ENCODE measurements at regions not wholly inside any gene's neighbourhood (a gene's known extent, or its start where the extent isn't known, plus 50 kb on each side); places are given as distances from the start of the nearest gene placed in this dataset.

- WGBS, 2 donors = 40 to 59% methylated on average over 6 of the region's 6 CpGs
- peak; percentile 38 for DNase-seq
- H3K4me1 ChIP-seq = peaks cover 19% of the 10 kb centered on the region
- H3K36me3 ChIP-seq (ENCODE audit: low read depth, missing control alignments) = no peaks in the 10 kb centered on the region
- no peak overlapping the region for H3K4me3 ChIP-seq
- H3K27ac ChIP-seq = peak overlapping the region in 1 of 2 donors; percentile 52
- no peaks in the 10 kb centered on the region for H3K27me3 ChIP-seq
- TF ChIP-seq CTCF (IDR thresholded peaks at IDR 0.05) (no peak), POLR2A (IDR thresholded peaks at IDR 0.05) (no peak)
- intact Hi-C loops (cut with DNase I; ENCODE audit: low total_unique reads) = no loop called here
- H3K9me3 ChIP-seq = no peaks in the 10 kb centered on the region
Observed at GRCh38 chr3:113151461-113152031, 59.8 kb upstream of the BOC start.

- intact Hi-C loops (cut with DNase I; ENCODE audit: low total_unique reads) = no loop called here
- peaks cover 18% of the 10 kb centered on the region for H3K4me1 ChIP-seq
Observed at GRCh38 chr3:113152849-113153248, 58.5 kb upstream of the BOC start.

GRCh38 chr3:113153499-113154107, 57.8 kb upstream of the BOC start:
- WGBS, 2 donors = 89 to 95% methylated on average over 3 of the region's 3 CpGs
- Histone ChIP-seq H3K4me1 (peaks cover 11% of the 10 kb centered on the region), H3K27ac (no peak overlapping the region)

More at GRCh38 chr3:113152849-113153248, 58.5 kb upstream of the BOC start:
- Histone ChIP-seq H3K4me3 (no peak overlapping the region), H3K36me3 (ENCODE audit: low read depth, missing control alignments) (no peaks in the 10 kb centered on the region), H3K27ac (no peak overlapping the region), H3K9me3 (no peaks in the 10 kb centered on the region), H3K27me3 (no peaks in the 10 kb centered on the region)
- DNase-seq = no peak
- no peak for TF ChIP-seq POLR2A (IDR thresholded peaks at IDR 0.05)
- no peak for TF ChIP-seq CTCF (IDR thresholded peaks at IDR 0.05)
- WGBS, 2 donors = 52 to 56% methylated on average over 1 of the region's 1 CpG

GRCh38 chr3:113156816-113157333, 54.5 kb upstream of the BOC start:
- Histone ChIP-seq H3K27me3 (no peaks in the 10 kb centered on the region), H3K36me3 (ENCODE audit: low read depth, missing control alignments) (no peaks in the 10 kb centered on the region), H3K9me3 (no peaks in the 10 kb centered on the region), H3K4me1 (no peaks in the 10 kb centered on the region), H3K4me3 (no peak overlapping the region), H3K27ac (no peak overlapping the region)
- no peak for DNase-seq
- TF ChIP-seq POLR2A (IDR thresholded peaks at IDR 0.05) (no peak), CTCF (IDR thresholded peaks at IDR 0.05) (no peak)
- intact Hi-C loops (cut with DNase I; ENCODE audit: low total_unique reads) = no loop called here
- 71 to 80% methylated on average over 2 of the region's 2 CpGs for WGBS, 2 donors

More at GRCh38 chr3:113153499-113154107, 57.8 kb upstream of the BOC start:
- intact Hi-C loops (cut with DNase I; ENCODE audit: low total_unique reads) = no loop called here
- no peak for TF ChIP-seq POLR2A (IDR thresholded peaks at IDR 0.05)
- TF ChIP-seq CTCF (IDR thresholded peaks at IDR 0.05) = no peak
- Histone ChIP-seq H3K4me3 (no peak overlapping the region), H3K36me3 (ENCODE audit: low read depth, missing control alignments) (no peaks in the 10 kb centered on the region), H3K27me3 (no peaks in the 10 kb centered on the region), H3K9me3 (no peaks in the 10 kb centered on the region)
- DNase-seq = no peak
